ENCODE measurements at regions not wholly inside any gene's neighbourhood (a gene's known extent, or its start where the extent isn't known, plus 50 kb on each side); places are given as distances from the start of the nearest gene placed in this dataset.

- H3K9ac ChIP-seq (ENCODE audit: control insufficient read depth, extremely low read depth, insufficient read depth, low read length) = no peak overlapping the region
- no peak for FAIRE-seq
- dilution Hi-C loops (cut with MboI; ENCODE audit: extremely low pct_ligation_motif_present, low sequenced_read_pairs) = no loop called here
- no peaks in the 10 kb centered on the region for H3K9me1 ChIP-seq (ENCODE audit: control insufficient read depth, extremely low read depth, insufficient read depth, low read length)
- no peaks in the 10 kb centered on the region for H4K20me1 ChIP-seq (ENCODE audit: control insufficient read depth, extremely low read depth, insufficient read depth, low read length)
- H3K4me1 ChIP-seq (ENCODE audit: control insufficient read depth, extremely low read depth, insufficient read depth, low read length) = no peaks in the 10 kb centered on the region
- DNase-seq (ENCODE audit: low read depth, low spot score) = no peak
- TF ChIP-seq EZH2 (IDR thresholded peaks at IDR 0.05; ENCODE audit: low read length) = no peak
- no peak for TF ChIP-seq CTCF (optimal IDR thresholded peaks at IDR 0.05 in 1 of 3, IDR thresholded peaks at IDR 0.05 in 1 of 3, conservative IDR thresholded peaks at IDR 0.05 in 1 of 3; ENCODE audit: extremely low read depth in 1 of 3, insufficient read depth in 2 of 3, low read length in 3 of 3)
- H3K27ac ChIP-seq (ENCODE audit: control insufficient read depth, insufficient read depth, low read length) = no peak overlapping the region
- no peak overlapping the region for H3K4me2 ChIP-seq (ENCODE audit: control insufficient read depth, extremely low read depth, insufficient read depth, low read depth, low read length)
- peaks cover 8% of the 10 kb centered on the region for H3K9me3 ChIP-seq (ENCODE audit: control insufficient read depth, low read depth, low read length)
- H3K79me2 ChIP-seq (ENCODE audit: control insufficient read depth, insufficient read depth, low read length) = no peaks in the 10 kb centered on the region
- H3K27me3 ChIP-seq (ENCODE audit: control insufficient read depth, extremely low read depth, insufficient read depth, low read length) = no peaks in the 10 kb centered on the region
- no peak overlapping the region for H2AFZ ChIP-seq (ENCODE audit: control insufficient read depth, low read length)
- no peaks in the 10 kb centered on the region for H3K36me3 ChIP-seq (ENCODE audit: control insufficient read depth in 2 of 2, extremely low read depth in 1 of 2, insufficient read depth in 2 of 2, low read length in 2 of 2)
- H3K4me3 ChIP-seq (ENCODE audit: control insufficient read depth in 2 of 3, extremely low read depth in 1 of 3, insufficient read depth in 2 of 3, low read depth in 1 of 3, low read length in 3 of 3) = no peak overlapping the region
These were observed 164.9 kb upstream of the SALL3 start for GRCh38 chr18:78814766-78815165.

- dilution Hi-C loops (cut with MboI; ENCODE audit: extremely low pct_ligation_motif_present, low sequenced_read_pairs) = no loop called here
- Histone ChIP-seq H3K9me3 (ENCODE audit: control insufficient read depth, low read depth, low read length) (peaks cover 6% of the 10 kb centered on the region), H3K9me1 (ENCODE audit: control insufficient read depth, extremely low read depth, insufficient read depth, low read length) (no peaks in the 10 kb centered on the region), H3K4me1 (ENCODE audit: control insufficient read depth, extremely low read depth, insufficient read depth, low read length) (no peaks in the 10 kb centered on the region), H3K27me3 (ENCODE audit: control insufficient read depth, extremely low read depth, insufficient read depth, low read length) (no peaks in the 10 kb centered on the region), H3K4me2 (ENCODE audit: control insufficient read depth, extremely low read depth, insufficient read depth, low read depth, low read length) (no peak overlapping the region), H3K36me3 (ENCODE audit: control insufficient read depth in 2 of 2, extremely low read depth in 1 of 2, insufficient read depth in 2 of 2, low read length in 2 of 2) (no peaks in the 10 kb centered on the region), H2AFZ (ENCODE audit: control insufficient read depth, low read length) (no peak overlapping the region), H4K20me1 (ENCODE audit: control insufficient read depth, extremely low read depth, insufficient read depth, low read length) (no peaks in the 10 kb centered on the region), H3K4me3 (ENCODE audit: control insufficient read depth in 2 of 3, extremely low read depth in 1 of 3, insufficient read depth in 2 of 3, low read depth in 1 of 3, low read length in 3 of 3) (no peak overlapping the region), H3K79me2 (ENCODE audit: control insufficient read depth, insufficient read depth, low read length) (no peaks in the 10 kb centered on the region), H3K9ac (ENCODE audit: control insufficient read depth, extremely low read depth, insufficient read depth, low read length) (no peak overlapping the region), H3K27ac (ENCODE audit: control insufficient read depth, insufficient read depth, low read length) (no peak overlapping the region)
- TF ChIP-seq CTCF (optimal IDR thresholded peaks at IDR 0.05 in 1 of 3, IDR thresholded peaks at IDR 0.05 in 1 of 3, conservative IDR thresholded peaks at IDR 0.05 in 1 of 3; ENCODE audit: extremely low read depth in 1 of 3, insufficient read depth in 2 of 3, low read length in 3 of 3) = no peak
- TF ChIP-seq EZH2 (IDR thresholded peaks at IDR 0.05; ENCODE audit: low read length) = no peak
- no peak for DNase-seq (ENCODE audit: low read depth, low spot score)
- no peak for FAIRE-seq
These were observed 163.5 kb upstream of the SALL3 start for GRCh38 chr18:78816114-78816513.

Measured in keratinocyte (primary cell).